ENCODE measurements at regions not wholly inside any gene's neighbourhood (a gene's known extent, or its start where the extent isn't known, plus 50 kb on each side); places are given as distances from the start of the nearest gene placed in this dataset.

- H3K79me2 ChIP-seq, result no peaks in the 10 kb centered on the region
- no peak overlapping the region for H3K4me3 ChIP-seq
- no peaks in the 10 kb centered on the region for H4K20me1 ChIP-seq (ENCODE audit: insufficient read depth, poor library complexity, severe bottlenecking)
- H3K27ac ChIP-seq, result no peak overlapping the region
- H3K9me2 ChIP-seq (replicated peaks; ENCODE audit: insufficient read depth), result no peaks in the 10 kb centered on the region
- no peak overlapping the region for H2AFZ ChIP-seq
- no peaks in the 10 kb centered on the region for H3K4me1 ChIP-seq (ENCODE audit: insufficient read depth)
- TF ChIP-seq CTCF (IDR thresholded peaks at IDR 0.05; ENCODE audit: poor library complexity) (no peak), EZH2 (IDR thresholded peaks at IDR 0.05; ENCODE audit: borderline replicate concordance) (no peak), EZH2phosphoT487 (IDR thresholded peaks at IDR 0.05; ENCODE audit: low read depth, severe bottlenecking, unreplicated experiment) (no peak)
- H3K36me3 ChIP-seq (replicated peaks; ENCODE audit: insufficient read depth, low read depth), result no peaks in the 10 kb centered on the region
- no peak for DNase-seq (ENCODE audit: low spot score)
- 92% methylated on average over 5 of the region's 5 CpGs for WGBS (ENCODE audit: low lambda C conversion rate, missing lambda C conversion rate)
- H3K4me2 ChIP-seq, result no peak overlapping the region
- no peaks in the 10 kb centered on the region for H3K27me3 ChIP-seq
- H3K9me3 ChIP-seq (ENCODE audit: low read depth), result peaks cover 7% of the 10 kb centered on the region
Observed at GRCh38 chr10:3914733-3915132, 129.7 kb upstream of the KLF6 start.

GRCh38 chr10:3911713-3912442, 126.9 kb upstream of the KLF6 start:
- WGBS (ENCODE audit: low lambda C conversion rate, missing lambda C conversion rate), result 55% methylated on average over 13 of the region's 13 CpGs
- Histone ChIP-seq H3K36me3 (replicated peaks; ENCODE audit: insufficient read depth, low read depth) (no peaks in the 10 kb centered on the region), H3K4me2 (no peak overlapping the region), H3K4me3 (no peak overlapping the region), H3K79me2 (no peaks in the 10 kb centered on the region), H3K27me3 (no peaks in the 10 kb centered on the region), H3K4me1 (ENCODE audit: insufficient read depth) (no peaks in the 10 kb centered on the region), H4K20me1 (ENCODE audit: insufficient read depth, poor library complexity, severe bottlenecking) (no peaks in the 10 kb centered on the region), H3K27ac (no peak overlapping the region), H3K9me3 (ENCODE audit: low read depth) (no peaks in the 10 kb centered on the region), H2AFZ (no peak overlapping the region), H3K9me2 (replicated peaks; ENCODE audit: insufficient read depth) (no peaks in the 10 kb centered on the region)
- no peak for DNase-seq (ENCODE audit: low spot score)
- TF ChIP-seq EZH2phosphoT487 (IDR thresholded peaks at IDR 0.05; ENCODE audit: low read depth, severe bottlenecking, unreplicated experiment), result no peak
- TF ChIP-seq CTCF (IDR thresholded peaks at IDR 0.05; ENCODE audit: poor library complexity), result no peak
- TF ChIP-seq EZH2 (IDR thresholded peaks at IDR 0.05; ENCODE audit: borderline replicate concordance), result no peak

GRCh38 chr10:3911241-3911640, 126.2 kb upstream of the KLF6 start:
- Histone ChIP-seq H3K27ac (no peak overlapping the region), H2AFZ (no peak overlapping the region), H3K4me2 (no peak overlapping the region), H3K4me3 (no peak overlapping the region), H3K4me1 (ENCODE audit: insufficient read depth) (no peaks in the 10 kb centered on the region), H3K79me2 (no peaks in the 10 kb centered on the region), H3K9me2 (replicated peaks; ENCODE audit: insufficient read depth) (no peaks in the 10 kb centered on the region), H4K20me1 (ENCODE audit: insufficient read depth, poor library complexity, severe bottlenecking) (no peaks in the 10 kb centered on the region), H3K27me3 (no peaks in the 10 kb centered on the region), H3K9me3 (ENCODE audit: low read depth) (no peaks in the 10 kb centered on the region), H3K36me3 (replicated peaks; ENCODE audit: insufficient read depth, low read depth) (no peaks in the 10 kb centered on the region)
- 94% methylated on average over 6 of the region's 6 CpGs for WGBS (ENCODE audit: low lambda C conversion rate, missing lambda C conversion rate)
- TF ChIP-seq CTCF (IDR thresholded peaks at IDR 0.05; ENCODE audit: poor library complexity) (no peak), EZH2 (IDR thresholded peaks at IDR 0.05; ENCODE audit: borderline replicate concordance) (no peak), EZH2phosphoT487 (IDR thresholded peaks at IDR 0.05; ENCODE audit: low read depth, severe bottlenecking, unreplicated experiment) (no peak)
- no peak for DNase-seq (ENCODE audit: low spot score)
